PC-3 (cell line): ENCODE measurements at regions not wholly inside any gene's neighbourhood (a gene's known extent, or its start where the extent isn't known, plus 50 kb on each side); places are given as distances from the start of the nearest gene placed in this dataset.
A peak's percentile ranks its signal among the peaks of the same experiment; 100 is the strongest.

Experiments
- ATAC-seq: fragments of 200-7000 bp; cut with Tn5 transposase; 2 replicates; pipeline ENCODE4 v1.9.1; 2020; ENCODE audit warnings: mild to moderate bottlenecking, moderate library complexity
- BruUV-seq: library from RNA; stranded (reverse); fragments of 400-500 nt; replicated peaks from 2 replicates; lab custom pipeline; 2021; lab: Mats Ljungman, UMichigan
- CTCF ChIA-PET: fragments of 300-600 bp; sonication (Branson Sonifier 250); formaldehyde crosslinking; loops from one replicate; lab custom pipeline; 2022; ENCODE audit warnings: antibody characterized with exemption; lab: Charles Lee
- POLR2A ChIA-PET: fragments of 300-600 bp; sonication (Branson Sonifier 250); formaldehyde crosslinking; loops from one replicate; lab custom pipeline; 2022; ENCODE audit warnings: antibody characterized with exemption; ENCODE audit not compliant: unreplicated experiment; lab: Charles Lee
- DNase-seq: peaks from one replicate; pipeline ENCODE4 v3.0.0-alpha.2; 2015
- H2AFZ ChIP-seq: fragments of 300-600 bp; sonication (generic); 2 replicates; pipeline ENCODE4 v1.6.0; 2016; ENCODE audit warnings: antibody characterized with exemption, low read length
- H3F3A ChIP-seq: fragments of 300-600 bp; sonication (generic); one replicate; pipeline ENCODE4 v1.6.0; 2017; ENCODE audit warnings: antibody characterized with exemption, low read length, control low read depth, mild to moderate bottlenecking; ENCODE audit not compliant: unreplicated experiment
- H3K27ac ChIP-seq: fragments of 300-600 bp; sonication (generic); 2 replicates; pipeline ENCODE4 v1.5.1; 2016; ENCODE audit warnings: mild to moderate bottlenecking, low read length
- H3K27me3 ChIP-seq: fragments of 300-600 bp; sonication (generic); 2 replicates; pipeline ENCODE4 v1.6.1; 2016; ENCODE audit warnings: low read length, mixed read lengths
- H3K36me3 ChIP-seq: fragments of 300-600 bp; sonication (generic); 2 replicates; pipeline ENCODE4 v1.6.1; 2016; ENCODE audit warnings: low read depth, mixed run types, low read length, mixed read lengths
- H3K4me1 ChIP-seq: fragments of 300-600 bp; sonication (generic); 2 replicates; pipeline ENCODE4 v1.5.1; 2016; ENCODE audit warnings: low read length; ENCODE audit not compliant: insufficient read depth
- H3K4me2 ChIP-seq: fragments of 300-600 bp; sonication (generic); 2 replicates; pipeline ENCODE4 v1.6.0; 2016; ENCODE audit warnings: low read length
- H3K4me3 ChIP-seq: fragments of 300-600 bp; sonication (generic); 2 replicates; pipeline ENCODE4 v1.5.1; 2016; ENCODE audit warnings: mild to moderate bottlenecking, low read length, mixed read lengths
- H3K79me2 ChIP-seq: fragments of 300-600 bp; sonication (generic); 2 replicates; pipeline ENCODE4 v1.6.1; 2017; ENCODE audit warnings: low read length, mixed read lengths
- H3K9ac ChIP-seq: fragments of 300-600 bp; sonication (generic); 2 replicates; pipeline ENCODE4 v1.6.0; 2016; ENCODE audit warnings: mild to moderate bottlenecking, low read length
- H3K9me2 ChIP-seq: fragments of 300-600 bp; sonication (generic); replicated peaks from 2 replicates; pipeline ENCODE4 v1.6.1; 2016; ENCODE audit warnings: mixed run types, low read length, mixed read lengths
- H3K9me3 ChIP-seq: fragments of 300-600 bp; sonication (generic); 2 replicates; pipeline ENCODE4 v1.6.1; 2016; ENCODE audit warnings: low read length, mixed read lengths
- H4K20me1 ChIP-seq: fragments of 300-600 bp; sonication (generic); 2 replicates; pipeline ENCODE4 v1.6.1; 2016; ENCODE audit warnings: low read length, mixed read lengths
- CTCF ChIP-seq: fragments of 300-600 bp; sonication (generic); conservative IDR thresholded peaks from 2 replicates; pipeline ENCODE4 v1.5.1; 2017; ENCODE audit warnings: antibody characterized with exemption, low read depth, mild to moderate bottlenecking, low read length
- EZH2 ChIP-seq: fragments of 300-600 bp; sonication (generic); IDR thresholded peaks from one replicate; pipeline ENCODE4 v1.6.1; 2017; ENCODE audit warnings: antibody characterized with exemption, mild to moderate bottlenecking, low read length; ENCODE audit not compliant: unreplicated experiment
- EZH2phosphoT487 ChIP-seq: fragments of 300-600 bp; sonication (generic); IDR thresholded peaks from 2 replicates; pipeline ENCODE4 v1.6.1; 2018; ENCODE audit warnings: mild to moderate bottlenecking, antibody characterized with exemption, low read length, borderline replicate concordance
- intact Hi-C: fragments of 100-400 bp; cut with micrococcal nuclease; formaldehyde crosslinking; loops from 2 replicates; pipeline ENCODE4 v1.9.0; 2023

- no peaks in the 10 kb centered on the region for H3K9me2 ChIP-seq
- H3K36me3 ChIP-seq = no peaks in the 10 kb centered on the region
- CTCF ChIA-PET = no interaction called here
- peak overlapping the region; percentile 46; the same call in 1 of the 2 replicates for H3K9ac ChIP-seq
- no TSS peak for BruUV-seq
- ATAC-seq = no peak
- peak overlapping the region; percentile 81; the same call in 1 of the 2 replicates for H2AFZ ChIP-seq
- H3K9me3 ChIP-seq = no peaks in the 10 kb centered on the region
- intact Hi-C loops = no loop called here
- H3K79me2 ChIP-seq = no peaks in the 10 kb centered on the region
- H4K20me1 ChIP-seq = no peaks in the 10 kb centered on the region
- POLR2A ChIA-PET = no interaction called here
- H3K4me2 ChIP-seq = peak overlapping the region; percentile 65
- peaks cover 19% of the 10 kb centered on the region for H3K4me1 ChIP-seq
- H3K27me3 ChIP-seq = no peaks in the 10 kb centered on the region
- TF ChIP-seq EZH2 = no peak
- no peak for TF ChIP-seq EZH2phosphoT487
- no peak for TF ChIP-seq CTCF
- H3F3A ChIP-seq = no peaks in the 10 kb centered on the region
- DNase-seq = no peak
- peak overlapping the region; percentile 81 for H3K27ac ChIP-seq
- H3K4me3 ChIP-seq = no peak overlapping the region
Measured at GRCh38 chr15:99454107-99454809, 111.5 kb upstream of the MEF2A start.

- peak; percentile 99 for ATAC-seq
- TSS peak; percentile 97 for BruUV-seq
- Histone ChIP-seq H3K36me3 (no peaks in the 10 kb centered on the region), H3F3A (no peaks in the 10 kb centered on the region), H2AFZ (peak overlapping the region; percentile 81), H3K4me2 (peak overlapping the region; percentile 65), H3K4me3 (no peak overlapping the region), H3K27me3 (no peaks in the 10 kb centered on the region), H3K9me2 (no peaks in the 10 kb centered on the region), H3K9ac (peak overlapping the region; percentile 72), H3K27ac (peak overlapping the region; percentile 85), H3K4me1 (peaks cover 19% of the 10 kb centered on the region), H3K79me2 (no peaks in the 10 kb centered on the region), H3K9me3 (no peaks in the 10 kb centered on the region), H4K20me1 (no peaks in the 10 kb centered on the region)
- TF ChIP-seq CTCF (no peak), EZH2 (no peak), EZH2phosphoT487 (no peak)
- peak; percentile 88 for DNase-seq
- POLR2A ChIA-PET = interaction anchor here (0.5 kb wide), 1 partner anchor 28 kb away, joined by 3 read pairs; no protein-coding TSS in a partner anchor
- intact Hi-C loops = no loop called here
- CTCF ChIA-PET = no interaction called here
Measured at GRCh38 chr15:99454941-99455788, 110.6 kb upstream of the MEF2A start.
